ENCODE measurements at regions not wholly inside any gene's neighbourhood (a gene's known extent, or its start where the extent isn't known, plus 50 kb on each side); places are given as distances from the start of the nearest gene placed in this dataset.
A peak's percentile ranks its signal among the peaks of the same experiment; 100 is the strongest.
"Not testable (repeated sequence)": the region's sequence is repeated elsewhere in the genome, so short reads cannot be mapped to it uniquely, and the experiment has no call there.

DNA sequence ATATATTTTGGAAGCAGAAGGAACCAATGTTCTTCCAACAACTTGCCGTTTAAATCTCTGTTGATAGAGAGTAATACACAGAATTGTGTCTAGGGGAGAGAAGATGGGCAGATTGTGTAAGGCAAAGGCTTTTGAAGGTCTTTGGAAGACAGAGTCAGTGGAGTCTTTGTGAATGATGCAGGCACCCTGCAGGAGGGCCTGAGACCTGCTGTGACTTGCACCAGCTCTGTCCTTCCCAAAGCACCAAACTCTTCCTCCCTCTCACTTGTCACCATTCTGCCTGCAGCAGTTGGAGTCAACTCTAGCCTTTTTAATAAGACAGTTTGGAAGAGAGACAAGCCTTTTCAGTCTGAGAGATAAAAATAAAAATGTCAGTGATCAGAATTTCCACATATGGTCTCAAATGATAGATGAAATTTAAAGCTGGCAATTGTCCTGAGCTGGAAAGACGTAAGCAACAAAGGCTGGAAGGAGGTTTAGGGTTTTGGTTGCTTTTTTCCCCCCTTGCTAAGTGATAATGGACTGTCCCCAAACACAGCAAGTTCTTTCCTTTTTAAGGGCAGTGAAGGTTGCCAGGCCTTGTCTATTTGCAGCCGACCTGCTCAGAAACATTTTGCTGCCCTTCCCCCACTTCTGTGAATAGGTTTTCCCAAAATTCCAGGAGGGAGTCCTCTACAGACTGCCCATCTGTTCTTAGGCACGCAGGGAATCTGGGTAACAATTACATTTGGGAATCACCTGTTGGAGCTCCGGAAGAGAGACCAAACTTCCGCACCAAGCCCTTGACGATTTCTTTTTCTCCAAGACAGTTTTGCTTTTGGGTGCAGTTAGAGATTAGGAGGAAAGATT is 103.0 kb upstream of the NTF3 start:
- DNase-seq: no peak

DNA sequence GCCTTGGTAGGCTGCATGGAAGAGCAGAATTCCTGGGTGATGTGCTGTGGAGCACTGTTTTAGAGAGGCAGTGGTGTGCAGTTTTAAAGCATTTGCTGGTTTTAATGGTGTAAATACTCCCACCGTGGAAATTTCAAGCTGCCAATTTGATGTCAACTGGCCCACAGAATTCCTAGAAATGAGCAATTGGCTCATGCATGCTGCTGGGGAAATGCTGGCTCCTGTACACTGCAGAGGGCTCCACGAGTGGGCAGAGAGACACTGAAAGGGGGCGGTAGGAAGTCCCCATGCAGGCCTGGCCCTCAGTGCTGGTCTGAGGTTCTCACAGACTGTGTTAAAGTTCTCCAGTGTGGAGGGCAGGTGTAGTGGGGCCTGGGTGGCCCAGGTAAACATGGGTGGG is 99.4 kb upstream of the NTF3 start:
- no peak for DNase-seq

GRCh38 chr12:5333096-5333495 is 98.8 kb upstream of the NTF3 start:
- no peak for DNase-seq

DNA sequence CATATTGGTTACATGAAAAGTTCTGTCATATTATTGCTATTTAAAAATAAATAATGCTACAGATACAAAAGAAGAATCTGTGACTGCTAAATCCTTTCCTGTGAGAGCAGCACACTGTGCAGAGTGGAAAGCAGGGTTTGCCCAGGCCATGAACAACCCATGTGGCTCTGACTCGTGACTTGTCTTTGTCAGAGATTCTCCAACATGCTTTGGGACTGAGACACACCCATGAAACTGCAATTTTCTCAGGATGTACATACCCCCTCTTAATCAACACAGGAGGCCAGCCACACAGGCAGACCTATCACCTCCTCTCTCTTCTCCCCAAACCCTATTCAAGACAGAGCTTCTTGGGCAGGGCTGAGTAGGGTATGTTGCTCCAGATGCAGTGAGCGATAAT is 96.8 kb upstream of the NTF3 start:
- DNase-seq: no peak

- not testable (repeated sequence) for DNase-seq
These were observed 90.8 kb upstream of the NTF3 start for GRCh38 chr12:5341086-5341485.

DNA sequence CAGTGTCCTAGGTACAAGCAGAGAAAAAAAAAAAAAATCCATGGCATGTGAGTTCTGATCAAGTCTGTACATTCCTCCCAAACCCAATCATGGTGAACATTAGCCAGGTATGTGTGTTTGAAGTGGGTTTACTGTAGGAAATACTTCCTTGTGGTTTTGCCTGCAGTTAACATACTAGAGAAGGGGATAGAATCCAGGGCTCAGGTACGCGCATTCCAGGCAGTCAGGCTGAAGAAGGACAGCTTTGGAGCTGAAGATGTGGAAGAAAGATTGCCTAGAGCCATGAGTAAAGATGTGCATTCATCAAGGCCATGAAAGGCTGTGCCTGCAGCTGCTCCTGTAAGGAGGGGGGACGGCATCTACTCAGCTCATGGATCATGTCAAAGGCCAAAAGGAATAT is 88.2 kb upstream of the NTF3 start:
- no peak for DNase-seq

- DNase-seq: no peak
These were observed 87.8 kb upstream of the NTF3 start for GRCh38 chr12:5344131-5344530.

- DNase-seq: no peak
These were observed 86.4 kb upstream of the NTF3 start for GRCh38 chr12:5345534-5345933.

DNA sequence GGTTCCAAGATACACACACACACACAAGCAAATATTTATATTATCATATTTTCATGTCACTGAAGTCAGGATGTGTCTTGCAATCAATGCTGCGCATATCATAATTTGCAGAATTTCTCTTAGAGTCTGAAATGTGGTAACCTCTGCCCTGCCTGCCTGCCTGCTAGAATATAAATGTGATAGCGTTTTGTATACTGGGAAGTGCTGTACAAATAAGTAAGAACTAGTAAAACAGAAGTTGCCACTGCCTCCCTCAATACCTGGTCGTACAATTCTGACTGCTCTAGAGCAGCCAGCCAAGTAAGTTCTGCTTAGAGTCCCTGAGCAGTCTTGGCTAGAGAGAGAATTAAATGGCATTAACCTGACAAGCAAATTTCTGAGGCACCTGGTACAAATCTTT is 83.9 kb upstream of the NTF3 start:
- no peak for DNase-seq

DNA sequence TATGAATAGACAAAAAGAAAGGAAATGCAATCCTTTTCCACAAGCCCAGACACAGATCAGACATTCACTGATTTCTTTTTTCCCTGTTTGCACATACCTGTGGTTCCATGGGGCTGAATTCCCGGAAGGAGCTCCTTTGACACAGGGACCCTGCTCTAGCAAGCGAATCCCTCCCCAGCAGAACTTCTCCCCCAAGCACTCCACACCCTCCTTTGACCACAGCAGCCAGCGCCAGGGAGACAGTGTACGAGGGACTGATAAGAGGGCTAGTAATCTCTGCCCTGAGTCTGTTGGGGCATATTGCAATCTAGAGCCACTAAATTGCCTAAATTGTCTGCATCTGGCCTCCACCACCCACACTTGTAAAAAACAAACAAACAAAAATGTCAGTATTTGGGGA is 83.4 kb upstream of the NTF3 start:
- DNase-seq: no peak

DNA sequence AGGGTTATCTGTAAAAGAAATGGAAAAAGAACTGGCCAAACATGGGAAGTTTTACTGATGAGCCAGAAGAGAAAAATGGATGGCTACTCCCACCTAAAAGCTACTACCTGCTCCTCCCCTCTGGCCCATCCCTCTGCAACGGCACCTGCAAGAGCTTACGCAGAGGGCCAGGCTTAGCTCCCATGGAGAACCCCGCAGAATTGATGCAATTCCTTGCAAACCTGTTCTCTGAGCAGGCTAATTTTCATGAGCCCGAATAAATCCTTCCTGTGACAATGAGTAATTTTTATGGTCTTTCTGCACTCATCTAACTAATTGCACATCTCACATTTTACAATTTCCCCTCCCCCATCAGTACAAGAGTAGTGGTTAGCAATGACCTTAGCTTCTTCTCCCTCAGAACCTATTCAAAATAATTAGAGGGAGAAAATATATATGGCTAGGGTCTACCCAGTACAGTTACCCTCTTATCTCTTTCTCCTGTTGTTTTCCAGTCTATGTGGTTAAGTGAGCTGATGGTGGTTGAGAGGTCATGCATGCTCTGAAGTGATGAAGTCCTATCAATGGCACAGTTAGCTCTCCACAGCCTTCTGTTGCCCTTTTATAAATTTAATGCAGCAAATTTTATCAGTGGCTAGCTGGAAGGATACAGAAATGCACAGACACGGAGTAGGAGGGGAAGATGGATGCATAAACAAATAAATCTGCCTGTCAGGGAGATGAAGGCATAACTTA is 67.7 kb upstream of the NTF3 start:
- no peak for DNase-seq

- no peak for DNase-seq
These were observed 62.6 kb upstream of the NTF3 start for GRCh38 chr12:5369298-5369697.

- no peak for DNase-seq
These were observed 60.3 kb upstream of the NTF3 start for GRCh38 chr12:5371631-5372030.

DNA sequence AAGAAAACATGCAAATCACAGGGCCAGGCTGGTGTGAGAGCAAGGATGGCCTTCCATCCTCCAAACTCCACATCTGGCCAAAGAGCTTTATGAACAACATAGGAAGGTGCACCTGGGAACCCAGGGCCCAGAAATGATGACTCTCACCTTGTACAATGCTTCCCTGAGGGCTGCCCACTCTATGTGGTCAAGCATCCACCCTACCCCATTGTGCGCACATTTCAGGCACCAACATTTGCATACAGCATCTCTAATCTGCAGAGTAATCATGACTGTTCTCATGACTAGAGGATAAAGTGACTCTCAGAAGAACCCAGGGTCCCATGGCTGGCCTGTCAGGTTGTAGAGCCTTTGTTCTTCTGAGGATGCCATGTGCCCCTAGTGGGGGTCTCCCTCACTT is 57.2 kb upstream of the NTF3 start:
- no peak for DNase-seq

DNA sequence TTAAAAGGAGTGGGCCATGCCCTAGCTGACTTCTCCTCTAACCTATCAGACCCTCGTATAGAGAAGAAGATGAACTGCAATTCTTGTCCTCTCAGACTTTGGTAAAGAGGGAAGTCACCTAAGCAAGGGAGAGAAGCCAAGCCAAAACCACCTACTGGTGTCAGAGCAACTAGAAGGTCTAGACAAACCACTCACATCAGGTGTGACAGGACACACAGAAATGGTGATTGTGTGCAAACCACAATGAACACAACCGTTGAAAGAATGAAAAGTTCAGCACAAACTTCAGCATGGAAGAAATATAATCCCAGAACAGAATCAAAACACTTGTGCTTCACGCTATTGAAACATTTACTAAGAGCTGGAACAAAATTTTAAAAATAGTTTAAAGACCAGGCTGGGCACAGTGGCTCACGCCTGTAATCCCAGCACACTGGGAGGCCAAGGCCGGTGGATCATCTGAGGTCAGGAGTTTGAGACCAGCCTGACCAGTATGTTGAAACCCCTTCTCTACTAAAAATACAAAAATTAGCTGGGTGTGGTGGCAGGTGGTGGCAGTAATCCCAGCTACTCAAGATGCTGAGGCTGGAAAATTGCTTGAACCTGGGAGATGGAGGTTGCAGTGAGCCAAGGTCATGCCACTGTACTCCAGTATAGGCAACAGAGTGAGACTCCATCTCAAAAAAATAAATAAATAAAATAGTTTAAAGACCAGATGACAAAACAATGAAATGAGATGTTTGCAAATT is 56.2 kb upstream of the NTF3 start:
- DNase-seq: no peak

GRCh38 chr12:5376591-5377207 is 55.2 kb upstream of the NTF3 start:
- peak; percentile 69 for DNase-seq

- DNase-seq: no peak
These were observed 53.8 kb upstream of the NTF3 start for GRCh38 chr12:5377997-5378592.

GRCh38 chr12:5379749-5380496 is 52.0 kb upstream of the NTF3 start:
- DNase-seq: no peak

All from NCI-H748 treated with DMSO at 0.1 percent for 48 hours (cell line).